Activated CD4-positive, alpha-beta T cell treated with anti-CD3 and anti-CD28 coated beads for 24 hours (primary cell): ENCODE measurements at regions not wholly inside any gene's neighbourhood (a gene's known extent, or its start where the extent isn't known, plus 50 kb on each side); places are given as distances from the start of the nearest gene placed in this dataset.

Experiments used
- DNase-seq, 2 donors: peaks; one replicate each; pipeline ENCODE4 v3.0.0-alpha.2; 2020; ENCODE audit warnings: low read depth in 2 of 2

GRCh38 chr7:119415682-119416081, 857.3 kb upstream of the KCND2 start:
- no peak for DNase-seq

DNA sequence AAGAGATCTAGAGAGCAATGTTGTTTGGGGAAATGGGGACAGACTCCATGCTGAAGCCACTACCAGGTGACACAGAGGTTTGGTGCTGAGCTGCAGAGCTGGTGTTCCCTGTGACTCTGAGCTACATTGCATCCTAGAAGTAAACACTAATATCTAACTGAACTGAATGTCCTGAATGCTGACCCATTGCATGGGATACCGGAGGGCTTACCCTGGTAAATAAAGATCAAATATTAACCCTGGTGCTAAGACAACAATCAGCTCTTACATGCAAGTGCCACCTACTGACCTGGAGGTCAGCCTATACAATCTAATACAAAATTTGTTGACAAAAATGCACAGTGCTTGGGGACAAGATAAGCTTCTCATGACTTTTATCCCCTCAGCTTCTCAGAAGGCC, 851.3 kb upstream of the KCND2 start:
- no peak for DNase-seq

GRCh38 chr7:119436882-119437281, 836.1 kb upstream of the KCND2 start:
- DNase-seq = no peak

- no peak for DNase-seq
Measured at GRCh38 chr7:119438315-119438714, 834.7 kb upstream of the KCND2 start.

- no peak for DNase-seq
Measured at GRCh38 chr7:119439192-119439591, 833.8 kb upstream of the KCND2 start.

GRCh38 chr7:119452401-119452800, 820.6 kb upstream of the KCND2 start:
- DNase-seq = no peak

- no peak for DNase-seq
Measured at GRCh38 chr7:119465798-119466305, 807.1 kb upstream of the KCND2 start.

- DNase-seq = no peak
Measured at GRCh38 chr7:119472408-119473038, 800.5 kb upstream of the KCND2 start.

GRCh38 chr7:119482209-119482608, 790.8 kb upstream of the KCND2 start:
- DNase-seq = no peak

GRCh38 chr7:119482671-119483070, 790.3 kb upstream of the KCND2 start:
- no peak for DNase-seq

DNA sequence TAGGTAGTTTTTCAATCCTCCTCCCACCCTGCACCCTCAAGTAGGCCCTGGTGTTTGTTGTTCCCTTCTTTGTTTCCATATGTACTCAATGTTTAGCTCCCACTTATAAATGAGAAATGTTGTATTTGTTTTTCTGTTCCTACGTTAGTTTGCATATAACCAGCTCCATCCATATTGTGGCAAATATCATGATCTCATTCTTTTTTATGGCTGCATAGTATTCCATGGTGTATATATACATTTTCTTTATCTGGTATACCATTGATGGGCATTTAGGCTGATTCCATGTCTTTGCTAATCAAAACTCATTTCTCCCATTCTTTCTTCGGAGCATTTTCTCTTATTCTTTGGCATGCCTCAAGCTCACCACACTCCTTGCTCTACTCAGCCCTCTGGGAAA, 789.6 kb upstream of the KCND2 start:
- no peak for DNase-seq

DNA sequence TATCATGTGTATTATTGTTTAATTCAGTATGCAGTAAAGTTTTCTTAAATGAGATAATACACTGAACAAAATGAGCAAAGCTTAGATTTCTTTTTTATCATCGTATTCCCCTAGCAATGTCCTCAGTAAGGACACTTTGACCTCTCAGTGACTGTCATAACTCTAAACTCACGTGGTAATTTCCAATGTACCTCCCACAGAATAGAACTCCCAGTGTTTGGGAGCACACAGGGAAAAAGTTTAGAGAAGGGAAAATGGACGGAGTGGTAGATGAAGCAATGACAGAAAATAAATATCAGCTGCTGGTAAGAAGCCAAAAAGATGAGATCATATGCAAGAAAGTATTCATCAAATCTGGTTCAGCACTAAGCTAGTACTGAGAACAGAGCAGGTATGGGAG, 758.6 kb upstream of the KCND2 start:
- no peak for DNase-seq

- DNase-seq = no peak
Measured at GRCh38 chr7:119515214-119515613, 757.8 kb upstream of the KCND2 start.

DNA sequence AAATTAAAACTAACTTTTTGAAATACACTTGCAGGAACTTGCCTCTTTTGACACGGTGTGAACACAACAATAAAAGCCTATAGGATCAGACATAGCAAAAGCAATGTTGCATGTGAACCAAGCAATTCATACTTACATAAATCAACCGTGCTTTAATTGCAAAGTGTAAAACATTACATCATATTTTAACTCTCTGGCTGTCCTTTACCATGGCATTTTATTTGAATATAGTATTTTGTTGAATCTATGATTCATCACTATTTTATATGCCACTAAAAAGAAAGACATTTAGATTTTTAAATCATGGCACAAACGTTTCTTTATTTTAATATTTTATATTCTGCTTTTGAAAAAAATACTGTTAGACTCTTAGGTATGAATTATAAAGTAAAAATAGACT, 757.0 kb upstream of the KCND2 start:
- DNase-seq = no peak

DNA sequence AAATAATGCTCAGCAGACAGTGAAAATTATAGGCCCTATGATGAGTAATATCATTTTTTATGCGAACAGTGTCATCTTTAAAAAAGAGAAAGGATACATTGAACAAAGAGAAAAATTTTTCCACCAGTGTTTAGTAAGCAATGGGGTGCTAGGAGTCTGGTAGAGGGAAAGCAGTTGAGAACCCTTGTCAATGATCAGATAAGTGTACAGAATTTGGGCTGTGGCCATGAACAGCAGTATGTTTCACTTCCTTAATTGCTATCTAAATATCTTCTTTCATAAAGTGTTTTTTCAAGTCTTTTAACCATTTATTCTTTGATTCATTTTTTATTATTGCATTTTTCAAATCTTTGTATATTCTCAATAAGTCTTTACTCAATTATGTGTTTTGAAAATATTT, 750.7 kb upstream of the KCND2 start:
- DNase-seq = no peak

DNA sequence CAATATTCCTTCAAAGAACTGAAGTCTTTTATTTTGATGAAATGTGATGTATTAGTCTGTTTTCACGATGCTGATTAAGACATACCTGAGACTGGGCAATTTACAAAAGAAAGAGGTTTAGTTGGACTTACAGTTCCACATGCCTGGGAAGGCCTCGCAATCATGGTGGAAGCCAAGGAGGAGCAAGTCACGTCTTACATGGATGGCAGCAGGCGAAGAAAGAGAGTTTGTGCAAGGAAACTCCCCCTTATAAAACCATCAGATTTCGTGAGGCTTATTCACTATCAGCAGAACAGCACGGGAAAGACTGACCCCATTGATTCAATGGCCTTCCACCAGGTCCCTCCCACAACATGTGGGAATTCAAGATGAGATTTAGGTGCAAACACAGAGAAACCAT, 750.3 kb upstream of the KCND2 start:
- DNase-seq = no peak

DNA sequence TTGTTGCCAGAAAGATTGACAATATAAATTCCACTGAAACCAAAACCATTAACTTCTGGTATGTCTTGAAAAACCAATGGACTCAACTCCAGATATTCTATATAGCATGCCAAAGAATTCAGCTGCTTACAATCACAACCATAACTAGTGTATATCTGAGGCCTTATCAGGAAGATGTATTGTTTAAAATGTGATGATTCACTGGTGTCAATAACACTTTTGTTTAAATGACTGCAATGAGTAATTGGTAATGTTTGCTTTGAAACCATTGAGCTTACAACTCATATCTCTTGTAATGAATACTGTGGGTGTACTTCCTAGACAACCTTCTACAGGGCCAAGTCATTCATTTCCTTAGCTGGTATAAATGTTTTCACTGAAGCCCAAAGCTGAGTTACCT, 727.9 kb upstream of the KCND2 start:
- DNase-seq = no peak

DNA sequence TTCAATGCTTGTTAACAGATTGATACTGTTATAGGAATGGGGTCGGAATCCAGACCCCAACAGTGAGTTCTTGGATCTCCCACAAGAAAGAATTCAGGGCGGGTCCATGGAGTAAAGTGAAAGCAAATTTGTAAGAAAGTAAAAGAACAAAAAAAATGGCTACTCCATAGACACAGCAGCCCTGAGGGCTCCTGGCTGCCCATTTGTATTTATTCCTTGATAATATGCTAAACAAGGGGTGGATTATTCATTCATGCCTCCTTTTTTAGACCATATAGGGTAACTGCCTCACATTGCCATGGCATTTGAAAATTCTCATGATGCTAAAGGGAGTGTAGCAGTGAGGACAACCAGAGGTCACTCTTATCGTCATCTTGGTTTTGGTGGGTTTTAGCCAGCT, 717.2 kb upstream of the KCND2 start:
- DNase-seq = no peak

GRCh38 chr7:119556436-119556835, 716.5 kb upstream of the KCND2 start:
- DNase-seq = no peak

DNA sequence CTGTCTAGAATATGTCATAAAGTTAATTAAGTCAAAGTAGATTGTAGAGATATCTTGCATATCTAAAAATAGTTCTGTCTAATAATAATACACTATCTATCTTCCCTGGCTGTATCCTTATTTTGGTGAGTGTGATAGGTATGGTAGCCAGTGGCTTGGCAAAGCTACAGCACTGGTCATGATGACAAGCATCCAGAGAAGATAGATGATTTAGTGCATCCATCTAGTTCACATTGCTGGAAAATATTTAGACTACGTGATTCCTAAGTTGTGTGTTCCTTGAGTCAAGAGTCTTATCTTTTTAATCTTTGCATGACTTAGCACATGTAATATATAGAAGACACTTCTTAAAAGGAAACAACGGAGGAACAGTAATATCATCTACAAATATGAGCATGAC, 711.2 kb upstream of the KCND2 start:
- DNase-seq = no peak

GRCh38 chr7:119562839-119563238, 710.1 kb upstream of the KCND2 start:
- DNase-seq = no peak

GRCh38 chr7:119571666-119572065, 701.3 kb upstream of the KCND2 start:
- DNase-seq = no peak

DNA sequence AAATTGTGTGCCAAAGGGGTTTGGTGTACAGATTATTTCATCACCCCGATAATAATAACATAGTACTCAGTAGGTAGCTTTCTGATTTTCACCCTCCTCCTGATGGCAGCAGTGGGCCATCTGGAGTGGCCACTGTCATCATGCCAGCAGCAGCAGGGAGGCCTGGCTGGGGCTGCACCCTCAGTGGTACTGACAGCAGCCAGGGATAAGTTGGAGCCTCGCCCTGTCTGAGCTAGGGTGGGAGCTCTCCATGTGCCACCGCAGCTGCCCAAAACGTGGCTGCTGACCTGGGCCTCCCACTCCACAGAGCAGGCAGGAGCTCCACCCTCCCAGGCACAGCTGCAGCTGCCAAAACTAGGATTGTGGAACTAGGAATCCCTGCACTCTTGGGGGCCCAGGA, 700.8 kb upstream of the KCND2 start:
- DNase-seq = no peak

DNA sequence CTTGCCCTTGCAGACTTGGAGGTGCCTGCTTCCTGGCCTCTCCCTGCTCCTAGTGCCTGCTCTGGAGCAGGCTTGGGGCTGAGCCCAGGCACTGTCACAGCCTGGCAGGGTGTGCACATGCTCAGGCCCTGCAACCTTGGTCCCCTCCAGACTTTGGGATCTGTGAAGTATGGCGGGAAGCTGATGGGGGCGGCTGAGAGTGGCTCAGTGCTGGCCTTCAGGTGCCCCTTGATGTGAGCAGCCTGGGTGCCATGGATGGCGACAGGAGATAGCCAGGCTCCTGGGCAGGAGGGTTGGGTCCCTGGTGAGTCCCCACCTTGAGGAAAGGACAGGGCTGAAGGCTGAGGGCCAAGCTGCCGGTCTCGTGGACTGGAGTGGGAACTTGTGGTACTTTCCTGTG, 700.4 kb upstream of the KCND2 start:
- no peak for DNase-seq
